Breast epithelium (tissue), 4 donors: ENCODE measurements at regions not wholly inside any gene's neighbourhood (a gene's known extent, or its start where the extent isn't known, plus 50 kb on each side); places are given as distances from the start of the nearest gene placed in this dataset.

Experiments
- DNase-seq, 2 donors: peaks; one replicate each; pipeline ENCODE4 v3.0.0-alpha.2; 2019; ENCODE audit warnings: low spot score in 2 of 2
- H3K27ac ChIP-seq, 2 donors: fragments of 200-600 bp; sonication (generic) in 1 of 2; one replicate each; pipeline ENCODE4 v1.5.1; 2016 to 2019; ENCODE audit warnings: mild to moderate bottlenecking in 1 of 2
- H3K27me3 ChIP-seq, 2 donors: fragments of 200-600 bp; sonication (generic) in 1 of 2; one replicate each; pipeline versions ENCODE4 v1.5.1 to v1.6.0; 2017 to 2019; ENCODE audit warnings: control low read depth in 1 of 2, mild to moderate bottlenecking in 1 of 2
- H3K36me3 ChIP-seq: fragments of 200-600 bp; one replicate; pipeline ENCODE4 v1.5.1; 2019
- H3K4me1 ChIP-seq, 2 donors: fragments of 200-600 bp; sonication (generic); one replicate each; pipeline ENCODE4 v1.5.1; 2016 to 2019; ENCODE audit warnings: control low read depth in 1 of 2
- H3K4me3 ChIP-seq, 3 donors: fragments of 200-600 bp; sonication (generic); 1 replicate in 2 of 3; 2 replicates in 1 of 3; pipeline ENCODE4 v1.5.1; 2016 to 2019; ENCODE audit warnings: mild to moderate bottlenecking in 3 of 3, moderate library complexity in 2 of 3
- H3K9me3 ChIP-seq, 2 donors: fragments of 200-600 bp; sonication (generic) in 1 of 2; one replicate each; pipeline ENCODE4 v1.5.1; 2016 to 2019; ENCODE audit warnings: control low read depth in 1 of 2
- POLR2A ChIP-seq: fragments of 450-650 bp; IDR thresholded peaks from one replicate; pipeline ENCODE4 v1.6.1; 2016; ENCODE audit warnings: antibody characterized with exemption, mild to moderate bottlenecking, moderate library complexity
- POLR2AphosphoS5 ChIP-seq, 3 donors: sonication (generic); formaldehyde crosslinking; IDR thresholded peaks; one replicate each; pipeline ENCODE4 v1.6.1; 2017; ENCODE audit warnings: antibody characterized with exemption in 3 of 3
- intact Hi-C: fragments of 100-400 bp; cut with DNase I; formaldehyde crosslinking; loops from one replicate; pipeline ENCODE4 v1.15.1; 2023; ENCODE audit warnings: low total_unique reads
- TF ChIP-seq, protein P1 (sequence below), 3 donors: fragments of 450-650 bp; IDR thresholded peaks; one replicate each; pipeline ENCODE4 v1.5.1; 2016 to 2017; ENCODE audit warnings: antibody characterized with exemption in 3 of 3, mild to moderate bottlenecking in 3 of 3, moderate library complexity in 3 of 3

DNA sequence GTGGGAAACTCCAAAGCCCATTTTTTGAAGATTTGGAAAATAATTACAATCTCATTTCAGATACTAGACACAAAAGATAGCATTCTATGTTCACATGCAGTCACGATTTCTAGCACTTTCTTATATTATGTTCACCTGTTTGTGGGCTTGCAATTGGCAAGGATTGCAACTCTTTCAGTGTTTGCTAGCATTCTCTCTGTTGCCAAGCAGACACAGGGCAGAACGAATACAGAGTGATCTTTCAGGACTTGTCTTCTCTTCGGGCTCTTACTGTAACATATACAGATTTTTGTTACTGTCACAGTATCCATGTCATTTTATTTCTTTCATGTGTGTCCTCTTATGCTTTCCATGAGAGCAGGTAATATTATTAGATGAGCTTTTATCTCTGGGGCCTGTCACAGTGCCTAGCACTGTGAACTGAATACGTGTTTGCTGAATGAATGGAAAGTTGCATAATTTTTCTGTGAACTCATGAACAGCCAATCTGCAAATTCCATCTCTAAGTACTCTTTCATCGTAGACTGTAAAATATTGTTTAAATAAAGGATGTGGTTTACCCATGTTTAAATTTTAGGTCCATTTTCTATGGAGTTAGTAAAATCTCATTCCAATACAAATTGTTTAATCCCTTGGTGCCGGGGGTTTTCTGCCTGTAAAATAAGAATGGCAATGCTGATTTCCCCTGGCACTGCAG lies 105.1 kb downstream of the BMP4 start:
- Histone ChIP-seq H3K36me3 (no peaks in the 10 kb centered on the region), H3K4me1 (no peaks in the 10 kb centered on the region), H3K27ac (no peak overlapping the region), H3K27me3 (no peaks in the 10 kb centered on the region), H3K4me3 (no peak overlapping the region), H3K9me3 (no peaks in the 10 kb centered on the region)
- DNase-seq: no peak
- intact Hi-C loops: no loop called here
- TF ChIP-seq, protein P1, sequence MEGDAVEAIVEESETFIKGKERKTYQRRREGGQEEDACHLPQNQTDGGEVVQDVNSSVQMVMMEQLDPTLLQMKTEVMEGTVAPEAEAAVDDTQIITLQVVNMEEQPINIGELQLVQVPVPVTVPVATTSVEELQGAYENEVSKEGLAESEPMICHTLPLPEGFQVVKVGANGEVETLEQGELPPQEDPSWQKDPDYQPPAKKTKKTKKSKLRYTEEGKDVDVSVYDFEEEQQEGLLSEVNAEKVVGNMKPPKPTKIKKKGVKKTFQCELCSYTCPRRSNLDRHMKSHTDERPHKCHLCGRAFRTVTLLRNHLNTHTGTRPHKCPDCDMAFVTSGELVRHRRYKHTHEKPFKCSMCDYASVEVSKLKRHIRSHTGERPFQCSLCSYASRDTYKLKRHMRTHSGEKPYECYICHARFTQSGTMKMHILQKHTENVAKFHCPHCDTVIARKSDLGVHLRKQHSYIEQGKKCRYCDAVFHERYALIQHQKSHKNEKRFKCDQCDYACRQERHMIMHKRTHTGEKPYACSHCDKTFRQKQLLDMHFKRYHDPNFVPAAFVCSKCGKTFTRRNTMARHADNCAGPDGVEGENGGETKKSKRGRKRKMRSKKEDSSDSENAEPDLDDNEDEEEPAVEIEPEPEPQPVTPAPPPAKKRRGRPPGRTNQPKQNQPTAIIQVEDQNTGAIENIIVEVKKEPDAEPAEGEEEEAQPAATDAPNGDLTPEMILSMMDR (IDR thresholded peaks at IDR 0.05): no peak
- TF ChIP-seq POLR2A (no peak), POLR2AphosphoS5 (IDR thresholded peaks at IDR 0.05) (no peak)

DNA sequence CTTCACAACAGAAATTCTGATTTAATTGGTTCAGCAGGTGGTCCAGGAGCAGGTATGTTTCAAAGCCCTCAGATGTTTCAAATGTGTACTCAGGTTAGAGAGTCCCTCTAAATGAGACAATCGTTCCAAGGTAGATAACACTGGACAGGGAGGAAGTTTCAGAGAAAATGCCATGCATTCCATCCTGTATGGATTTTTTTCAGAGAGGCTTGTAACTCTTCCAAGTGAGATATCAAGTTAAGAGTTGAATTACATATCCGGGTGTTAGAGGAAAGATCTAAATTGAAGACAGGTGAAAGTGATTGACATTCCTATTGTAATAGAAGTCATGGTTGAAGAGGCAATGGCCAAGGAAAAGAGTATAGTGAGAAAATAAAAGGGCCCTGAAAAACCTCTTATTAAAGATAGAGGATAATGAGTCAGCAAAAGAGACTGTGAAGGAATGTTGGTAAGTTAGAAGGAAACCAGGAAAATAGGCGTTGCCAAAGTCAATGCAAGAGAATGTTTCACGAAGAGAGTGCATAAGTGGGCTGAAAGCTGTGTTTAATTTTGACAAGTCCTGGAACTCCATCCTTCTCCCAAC lies 105.8 kb downstream of the BMP4 start:
- Histone ChIP-seq H3K36me3 (no peaks in the 10 kb centered on the region), H3K27me3 (no peaks in the 10 kb centered on the region), H3K27ac (no peak overlapping the region), H3K4me3 (no peak overlapping the region), H3K4me1 (no peaks in the 10 kb centered on the region), H3K9me3 (no peaks in the 10 kb centered on the region)
- intact Hi-C loops: no loop called here
- no peak for DNase-seq
- TF ChIP-seq POLR2A: no peak
- TF ChIP-seq, protein P1 (IDR thresholded peaks at IDR 0.05): no peak
- TF ChIP-seq POLR2AphosphoS5 (IDR thresholded peaks at IDR 0.05): no peak

DNA sequence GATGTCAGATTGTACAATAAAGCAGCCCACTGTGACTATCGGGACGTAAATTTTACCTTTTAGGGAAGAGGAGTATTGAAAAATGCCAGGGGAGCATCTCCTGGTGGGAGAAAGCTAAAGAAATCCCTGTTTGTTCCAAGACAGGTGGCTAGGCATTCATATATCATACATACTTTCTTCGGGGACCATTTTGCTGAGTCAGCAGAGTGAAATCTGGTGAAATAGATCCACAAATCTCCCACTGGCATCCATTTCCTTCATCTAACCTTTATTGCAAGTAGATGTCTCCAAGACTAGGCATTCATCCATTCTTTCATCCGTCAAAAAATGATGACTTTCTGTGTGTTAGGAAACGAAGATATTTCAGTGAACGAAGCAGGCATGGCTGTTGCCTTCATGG lies 107.1 kb downstream of the BMP4 start:
- TF ChIP-seq, protein P1 (IDR thresholded peaks at IDR 0.05): no peak
- TF ChIP-seq POLR2A: no peak
- TF ChIP-seq POLR2AphosphoS5 (IDR thresholded peaks at IDR 0.05): no peak
- Histone ChIP-seq H3K4me3 (no peak overlapping the region), H3K9me3 (no peaks in the 10 kb centered on the region), H3K27ac (no peak overlapping the region), H3K4me1 (no peaks in the 10 kb centered on the region), H3K36me3 (no peaks in the 10 kb centered on the region), H3K27me3 (no peaks in the 10 kb centered on the region)
- no peak for DNase-seq
- intact Hi-C loops: no loop called here

DNA sequence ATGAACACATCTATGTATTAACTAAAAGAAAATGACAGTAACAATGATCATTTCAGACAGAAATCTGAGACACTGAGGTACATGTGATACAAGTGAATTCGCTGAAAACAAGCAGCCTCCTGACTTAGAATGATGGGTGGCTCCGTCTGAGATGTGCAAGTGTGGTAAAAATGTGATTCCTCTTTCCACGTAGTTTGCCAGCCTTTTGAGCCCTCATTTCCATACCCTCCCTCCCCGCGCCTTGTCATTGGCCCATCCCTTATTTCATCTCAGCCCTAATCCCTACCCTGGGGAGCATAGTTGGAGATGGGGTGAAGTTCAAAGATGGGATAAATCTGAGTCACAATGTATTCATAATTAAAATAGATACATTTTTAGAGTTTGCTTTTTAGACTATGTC lies 107.8 kb downstream of the BMP4 start:
- Histone ChIP-seq H3K4me1 (no peaks in the 10 kb centered on the region), H3K36me3 (no peaks in the 10 kb centered on the region), H3K4me3 (no peak overlapping the region), H3K9me3 (no peaks in the 10 kb centered on the region), H3K27ac (no peak overlapping the region), H3K27me3 (no peaks in the 10 kb centered on the region)
- TF ChIP-seq, protein P1 (IDR thresholded peaks at IDR 0.05): no peak
- TF ChIP-seq POLR2A: no peak
- TF ChIP-seq POLR2AphosphoS5 (IDR thresholded peaks at IDR 0.05): no peak
- no peak for DNase-seq
- intact Hi-C loops: no loop called here

DNA sequence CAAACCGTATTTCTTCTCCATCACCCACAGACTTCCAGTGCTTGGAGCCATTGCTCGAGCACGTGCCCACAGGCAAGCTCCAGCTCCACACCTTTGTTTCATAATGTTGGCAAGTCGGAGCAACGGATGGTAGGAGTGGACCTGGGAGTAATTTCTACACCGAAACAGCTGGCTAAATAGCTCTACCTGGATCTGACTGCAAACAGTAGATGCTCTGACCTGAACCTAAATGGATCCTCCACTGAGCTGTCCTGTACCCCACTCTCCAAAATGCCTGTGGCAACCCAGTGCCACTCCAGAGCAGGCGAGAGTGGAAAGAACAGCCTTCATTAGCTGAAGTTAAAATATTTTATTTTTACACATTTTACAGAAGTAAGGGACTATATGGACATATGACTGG lies 108.7 kb downstream of the BMP4 start:
- H3K36me3 ChIP-seq: no peaks in the 10 kb centered on the region
- H3K9me3 ChIP-seq: no peaks in the 10 kb centered on the region
- no peaks in the 10 kb centered on the region for H3K27me3 ChIP-seq
- no peak overlapping the region for H3K4me3 ChIP-seq
- no peak overlapping the region for H3K27ac ChIP-seq
- H3K4me1 ChIP-seq: no peaks in the 10 kb centered on the region
- TF ChIP-seq, protein P1 (IDR thresholded peaks at IDR 0.05): no peak
- TF ChIP-seq POLR2AphosphoS5 (IDR thresholded peaks at IDR 0.05) (no peak), POLR2A (no peak)
- DNase-seq: no peak
- intact Hi-C loops: no loop called here
